ENCODE measurements at regions not wholly inside any gene's neighbourhood (a gene's known extent, or its start where the extent isn't known, plus 50 kb on each side); places are given as distances from the start of the nearest gene placed in this dataset.
A peak's percentile ranks its signal among the peaks of the same experiment; 100 is the strongest.

DNA sequence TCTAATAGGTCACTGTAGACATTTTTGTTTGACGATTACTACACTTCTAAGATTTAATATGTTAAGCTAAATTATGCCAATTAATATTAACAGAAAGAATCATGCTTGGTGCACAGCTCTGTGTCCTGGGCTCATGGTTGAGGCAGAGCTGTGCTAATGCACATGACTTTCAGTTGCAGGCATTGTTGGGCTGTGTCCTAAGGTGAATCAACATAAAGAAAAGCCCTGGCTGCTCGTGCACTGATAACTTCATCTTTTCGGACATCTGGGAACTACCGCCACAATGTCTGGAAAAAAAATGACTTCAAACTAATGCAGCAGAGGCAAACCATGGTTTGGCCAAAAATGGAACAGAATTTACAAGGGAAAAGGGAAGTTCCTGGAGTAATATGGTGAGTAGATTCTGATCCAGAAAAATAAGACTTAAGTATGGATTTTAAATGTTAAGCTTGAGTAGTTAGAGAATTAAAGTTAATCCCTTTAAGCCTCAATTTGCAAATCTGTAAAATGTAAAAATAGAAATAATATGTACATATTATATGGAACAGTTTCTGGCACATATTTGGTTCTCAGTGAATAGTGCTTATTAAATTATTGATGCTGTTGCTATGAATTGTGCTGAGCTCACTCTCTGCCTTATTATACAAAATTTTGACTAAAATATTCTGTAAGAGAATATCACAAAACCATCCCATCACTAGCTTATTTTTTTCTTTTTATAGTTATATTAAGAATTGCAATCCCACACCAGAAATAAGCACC is 186.1 kb downstream of the BRINP2 start:
- DNase-seq (ENCODE audit: low read depth) = no peak
- no peak for TF ChIP-seq CTCF (IDR thresholded peaks at IDR 0.05; ENCODE audit: low read depth, low read length, missing control alignments)
- H3K4me3 ChIP-seq (ENCODE audit: low read depth, low read length) = no peak overlapping the region

DNA sequence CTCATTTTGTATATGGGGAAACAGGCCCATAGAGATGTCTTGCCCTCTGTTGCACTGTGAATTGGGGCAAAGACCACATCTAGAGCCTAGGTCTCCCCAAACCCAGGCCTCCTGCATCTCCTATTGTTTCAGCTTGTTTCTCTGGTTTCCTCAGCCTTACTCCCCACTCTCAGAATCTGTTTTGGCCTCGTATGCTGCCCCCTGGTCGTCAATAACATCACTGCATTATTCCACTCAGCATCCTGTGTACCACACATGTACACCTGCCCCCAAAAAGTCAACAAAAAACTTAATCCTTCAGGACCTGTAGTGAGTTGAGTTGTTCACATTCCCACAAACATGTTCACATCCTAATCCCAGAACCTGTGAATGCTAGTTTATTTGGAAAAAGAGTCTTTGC is 184.8 kb downstream of the BRINP2 start:
- peak; percentile 58 for TF ChIP-seq CTCF (IDR thresholded peaks at IDR 0.05; ENCODE audit: low read depth, low read length, missing control alignments)
- no peak for DNase-seq (ENCODE audit: low read depth)

DNA sequence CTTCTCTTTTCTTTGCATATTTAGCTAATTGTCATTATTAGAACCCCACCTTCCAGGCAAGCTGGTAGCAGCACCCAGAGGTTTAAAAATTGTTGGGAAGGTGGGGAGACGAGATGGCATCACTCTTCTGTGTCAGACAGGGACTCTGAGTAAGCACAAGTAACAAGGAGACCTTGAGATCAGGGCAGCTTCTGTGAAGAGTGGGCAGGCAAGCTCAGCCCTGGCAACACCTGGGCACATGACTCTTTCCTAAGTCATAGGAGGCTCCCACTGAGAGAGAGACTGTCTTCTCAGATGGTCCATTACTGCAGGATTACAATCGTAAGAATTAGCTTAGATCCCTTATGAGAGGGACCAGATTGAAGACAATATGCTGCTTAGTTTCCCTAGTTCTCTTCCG is 183.5 kb downstream of the BRINP2 start:
- no peak overlapping the region for H3K4me3 ChIP-seq (ENCODE audit: low read depth, low read length)
- TF ChIP-seq CTCF (IDR thresholded peaks at IDR 0.05; ENCODE audit: low read depth, low read length, missing control alignments) = no peak
- DNase-seq (ENCODE audit: low read depth) = no peak

More for the DNA sequence above, 184.8 kb downstream of the BRINP2 start:
- H3K4me3 ChIP-seq (ENCODE audit: low read depth, low read length) = no peak overlapping the region

- no peak overlapping the region for H3K4me3 ChIP-seq (ENCODE audit: low read depth, low read length)
- TF ChIP-seq CTCF (IDR thresholded peaks at IDR 0.05; ENCODE audit: low read depth, low read length, missing control alignments) = no peak
- DNase-seq (ENCODE audit: low read depth) = no peak
Observed at GRCh38 chr1:177351361-177352108, 180.8 kb downstream of the BRINP2 start.

DNA sequence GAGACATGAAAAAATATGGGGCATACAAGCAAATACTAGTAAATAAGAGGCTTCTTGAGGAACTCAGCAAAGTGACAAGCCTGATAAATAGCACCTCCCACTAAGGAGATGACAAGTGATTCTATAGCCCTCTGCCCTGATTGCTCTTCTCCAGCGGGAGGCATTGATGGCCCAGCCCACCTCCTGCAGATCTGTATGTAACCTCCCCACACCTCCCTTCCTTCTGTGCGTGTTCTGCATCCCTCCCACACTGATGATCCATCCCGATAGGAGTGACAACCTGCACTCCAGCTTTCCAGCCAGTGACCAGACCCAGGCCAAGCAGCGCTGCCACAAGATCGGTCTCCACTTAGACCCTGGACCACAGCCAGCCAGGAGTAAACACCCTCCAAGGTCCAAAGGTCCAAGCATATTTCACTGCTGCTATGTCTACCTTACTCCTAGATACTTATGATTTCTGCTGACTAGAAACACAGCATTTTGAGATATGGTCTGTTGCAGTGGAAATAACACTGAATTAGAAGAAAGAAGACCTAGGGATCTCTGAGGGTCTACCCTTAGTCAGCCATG is 176.1 kb downstream of the BRINP2 start:
- no peak for TF ChIP-seq CTCF (IDR thresholded peaks at IDR 0.05; ENCODE audit: low read depth, low read length, missing control alignments)
- H3K4me3 ChIP-seq (ENCODE audit: low read depth, low read length) = no peak overlapping the region
- DNase-seq (ENCODE audit: low read depth) = no peak

- no peak for TF ChIP-seq CTCF (IDR thresholded peaks at IDR 0.05; ENCODE audit: low read depth, low read length, missing control alignments)
- H3K4me3 ChIP-seq (ENCODE audit: low read depth, low read length) = no peak overlapping the region
Observed at GRCh38 chr1:177343445-177343844, 172.7 kb downstream of the BRINP2 start.

More at GRCh38 chr1:177343445-177343844, 172.7 kb downstream of the BRINP2 start:
- DNase-seq (ENCODE audit: low read depth) = no peak
